H7 (cell line): ENCODE measurements at regions not wholly inside any gene's neighbourhood (a gene's known extent, or its start where the extent isn't known, plus 50 kb on each side); places are given as distances from the start of the nearest gene placed in this dataset.
"Not testable (repeated sequence)": the region's sequence is repeated elsewhere in the genome, so short reads cannot be mapped to it uniquely, and the experiment has no call there.

Experiments
- DNase-seq: peaks from one replicate; pipeline ENCODE4 v3.0.0; 2012
- H3K27me3 ChIP-seq: 2 replicates; pipeline ENCODE4 v1.6.0; 2011; ENCODE audit warnings: mild to moderate bottlenecking, low read length; ENCODE audit not compliant: control insufficient read depth, insufficient read depth
- H3K36me3 ChIP-seq: replicated peaks from 2 replicates; pipeline ENCODE4 v1.5.1; 2011; ENCODE audit warnings: low read length; ENCODE audit not compliant: control insufficient read depth, insufficient read depth
- H3K4me3 ChIP-seq: 2 replicates; pipeline ENCODE4 v1.5.1; 2011; ENCODE audit warnings: low read depth, mild to moderate bottlenecking, control low read depth, low read length, moderate library complexity; ENCODE audit not compliant: insufficient read depth

DNA sequence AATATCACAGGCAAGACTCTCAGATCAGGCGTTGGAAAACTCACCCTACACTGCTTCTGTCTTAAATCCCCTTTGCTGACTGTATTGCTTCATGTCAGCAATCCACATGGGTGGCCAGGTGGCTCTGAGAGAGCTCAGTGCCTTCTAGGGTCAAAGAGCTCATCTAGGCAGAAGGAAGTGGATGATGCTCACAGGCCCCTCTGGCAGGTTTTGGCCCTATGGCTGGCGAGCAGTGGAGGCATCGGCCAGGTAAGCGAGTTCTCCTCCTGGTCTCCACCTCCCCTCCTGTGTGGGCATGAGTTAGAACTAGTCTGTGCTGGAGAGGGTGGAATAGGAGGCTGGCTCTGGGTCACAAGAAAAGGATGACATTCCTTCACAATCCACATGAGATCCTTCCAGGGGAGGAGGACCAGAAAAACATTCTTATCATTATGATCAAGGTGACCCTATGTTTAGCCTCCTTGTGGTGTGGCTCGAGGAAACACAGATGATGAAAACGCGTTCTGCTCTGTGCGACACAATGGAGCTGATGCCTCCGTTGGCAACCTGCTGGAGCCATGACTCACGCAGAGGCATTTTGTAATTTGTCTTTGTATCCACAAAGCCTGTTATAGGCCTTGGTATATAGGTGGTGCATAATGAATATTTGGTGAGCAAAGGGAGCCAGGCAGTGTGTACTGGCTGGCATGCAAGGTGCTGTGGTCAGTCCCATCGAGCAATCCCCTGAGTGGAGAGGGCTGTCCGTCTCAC is 264.6 kb upstream of the RAB4A start:
- no peak overlapping the region for H3K4me3 ChIP-seq
- no peaks in the 10 kb centered on the region for H3K27me3 ChIP-seq
- DNase-seq: no peak
- no peaks in the 10 kb centered on the region for H3K36me3 ChIP-seq

DNA sequence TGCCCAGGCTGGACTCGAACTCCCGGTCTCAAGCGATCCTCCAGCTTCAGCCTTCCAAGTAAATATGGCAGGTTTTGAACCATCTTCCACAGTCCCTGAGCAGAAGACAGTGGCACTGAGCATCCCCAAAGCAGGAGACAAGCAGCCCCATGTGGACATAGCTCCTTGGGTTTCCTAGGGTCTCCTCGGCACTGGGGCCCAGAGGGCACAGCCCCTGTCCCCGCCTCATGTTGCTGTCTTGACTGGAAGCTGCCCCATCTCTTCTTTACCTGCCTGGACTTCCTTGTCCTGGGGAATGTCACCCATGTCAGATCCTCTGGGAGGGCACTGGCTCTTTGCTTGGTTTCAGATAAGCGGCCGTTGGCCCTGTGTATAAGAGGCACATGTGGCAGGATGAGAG is 263.7 kb upstream of the RAB4A start:
- Histone ChIP-seq H3K27me3 (no peaks in the 10 kb centered on the region), H3K4me3 (no peak overlapping the region)
- no peak for DNase-seq

DNA sequence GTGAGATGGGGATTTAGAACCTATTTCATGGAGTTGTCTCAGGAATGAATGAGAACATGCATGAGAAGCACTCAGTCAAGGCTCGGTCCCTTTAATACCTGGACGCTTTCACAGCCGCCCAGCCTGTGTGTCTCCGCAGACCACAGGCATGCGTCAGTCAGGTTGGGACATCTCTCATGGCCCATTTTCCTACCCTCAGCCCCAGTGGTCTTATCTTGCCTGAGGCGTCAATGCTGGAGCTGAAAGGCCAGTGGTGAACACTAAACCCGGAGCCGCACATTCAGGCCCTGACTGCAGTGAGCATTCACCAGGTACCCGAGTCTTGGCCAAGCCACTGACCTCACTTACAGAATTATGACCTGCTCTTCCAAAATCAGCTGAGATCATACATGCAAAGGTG is 263.2 kb upstream of the RAB4A start:
- no peaks in the 10 kb centered on the region for H3K27me3 ChIP-seq
- no peaks in the 10 kb centered on the region for H3K36me3 ChIP-seq
- no peak for DNase-seq
- H3K4me3 ChIP-seq: no peak overlapping the region

More for the DNA sequence above, 263.7 kb upstream of the RAB4A start:
- no peaks in the 10 kb centered on the region for H3K36me3 ChIP-seq

DNA sequence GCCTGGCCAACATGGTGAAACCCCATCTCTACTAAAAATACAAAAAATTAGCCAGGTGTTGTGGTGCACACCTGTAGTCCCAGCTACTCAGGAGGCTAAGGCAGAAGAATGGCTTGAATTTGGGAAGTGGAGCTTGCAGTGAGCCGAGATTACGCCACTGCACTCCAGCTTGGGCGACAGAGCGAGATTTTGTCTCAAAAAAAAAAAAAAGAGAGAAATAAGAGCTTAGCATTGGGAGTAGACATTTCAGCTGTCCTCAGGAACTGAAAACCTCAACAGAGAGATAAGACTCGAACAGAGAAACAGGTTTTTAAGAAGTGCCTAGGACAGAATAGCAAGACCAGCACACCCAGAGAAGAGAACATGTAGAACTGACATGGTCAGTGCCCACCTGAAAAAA is 262.6 kb upstream of the RAB4A start:
- not testable (repeated sequence) for H3K36me3 ChIP-seq, H3K4me3 ChIP-seq, H3K27me3 ChIP-seq, DNase-seq

DNA sequence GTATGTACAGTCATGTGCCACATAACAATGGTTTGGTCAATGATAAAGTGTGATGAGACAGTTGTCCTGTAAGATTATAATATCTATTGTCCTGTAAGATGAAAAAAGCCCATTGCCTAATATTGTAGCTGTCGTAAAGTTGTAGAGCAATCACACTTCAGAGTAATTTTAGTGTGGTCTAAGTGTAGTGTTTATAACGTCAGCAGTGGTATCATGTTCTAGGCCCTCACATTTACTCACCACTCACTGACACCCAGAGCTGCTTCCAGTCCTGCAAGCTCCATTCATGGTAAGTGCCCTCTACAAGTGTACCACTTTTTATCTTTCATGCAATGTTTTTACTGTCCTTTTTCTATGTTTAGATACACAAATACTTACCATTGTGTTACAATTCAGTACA is 259.9 kb upstream of the RAB4A start:
- Histone ChIP-seq H3K27me3 (no peaks in the 10 kb centered on the region; the same call in 1 of the 2 replicates), H3K4me3 (no peak overlapping the region), H3K36me3 (no peaks in the 10 kb centered on the region)
- no peak for DNase-seq

DNA sequence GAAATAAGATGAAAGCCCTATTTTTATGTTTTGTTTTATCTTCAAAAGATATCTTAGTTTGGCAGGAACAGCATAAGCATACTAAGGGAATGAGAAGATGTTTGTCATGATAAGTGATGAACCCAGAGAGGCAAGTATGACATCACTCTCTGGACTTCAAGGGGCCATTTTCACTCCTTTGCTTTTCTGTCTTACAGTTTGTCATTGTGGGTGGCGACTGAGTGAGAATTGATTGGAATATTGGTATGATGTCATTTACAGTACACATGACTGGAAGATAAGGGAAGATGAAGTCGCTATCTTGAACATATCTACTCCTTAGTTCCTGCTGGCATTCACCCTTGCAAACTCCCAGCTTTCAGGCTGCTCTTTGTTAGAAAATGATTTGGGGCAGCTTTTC is 258.1 kb upstream of the RAB4A start:
- Histone ChIP-seq H3K4me3 (no peak overlapping the region), H3K27me3 (no peaks in the 10 kb centered on the region; the same call in 1 of the 2 replicates), H3K36me3 (no peaks in the 10 kb centered on the region)
- DNase-seq: no peak

DNA sequence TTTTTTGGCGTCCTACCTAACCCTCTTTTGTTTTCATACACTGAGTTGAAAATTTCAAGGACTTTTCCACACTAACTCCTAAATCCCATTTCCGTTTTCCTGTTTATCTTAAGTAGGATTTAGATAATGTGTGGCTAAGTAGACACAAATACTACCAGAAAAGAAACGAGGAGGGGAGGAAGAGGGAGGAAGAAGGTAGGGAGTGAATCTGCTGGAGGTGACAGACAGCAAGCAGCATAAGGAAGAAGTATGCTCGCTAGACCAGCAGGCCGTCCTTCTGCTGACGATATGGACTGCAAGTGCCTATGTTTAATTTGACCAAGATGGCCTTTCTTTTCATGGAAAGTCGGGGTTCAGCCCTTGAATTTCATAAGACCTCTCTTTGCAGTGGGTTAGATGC is 256.9 kb upstream of the RAB4A start:
- no peaks in the 10 kb centered on the region; the same call in 1 of the 2 replicates for H3K27me3 ChIP-seq
- no peak overlapping the region for H3K4me3 ChIP-seq
- no peaks in the 10 kb centered on the region for H3K36me3 ChIP-seq
- no peak for DNase-seq

DNA sequence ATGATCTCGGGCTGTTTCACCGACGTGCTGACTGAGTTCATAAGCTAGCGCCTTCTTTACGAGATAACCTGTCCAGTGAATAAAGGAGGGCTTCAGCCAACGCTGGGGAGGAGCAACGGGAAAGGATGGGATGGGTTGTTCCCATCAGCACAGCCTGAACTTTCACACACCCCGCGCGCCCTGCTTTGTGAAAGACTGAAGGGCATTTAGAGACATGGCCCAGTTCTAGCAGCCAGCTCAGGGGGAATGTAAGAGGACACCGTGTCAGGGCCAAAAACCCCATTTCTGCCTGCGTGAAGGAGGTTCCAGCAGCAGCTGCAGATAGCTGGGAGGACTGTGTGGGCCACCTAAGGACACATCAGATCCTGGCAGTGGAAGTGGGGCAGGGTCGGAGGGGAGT is 255.1 kb upstream of the RAB4A start:
- H3K27me3 ChIP-seq: no peaks in the 10 kb centered on the region; the same call in 1 of the 2 replicates
- no peak overlapping the region for H3K4me3 ChIP-seq
- DNase-seq: no peak
- no peaks in the 10 kb centered on the region for H3K36me3 ChIP-seq

DNA sequence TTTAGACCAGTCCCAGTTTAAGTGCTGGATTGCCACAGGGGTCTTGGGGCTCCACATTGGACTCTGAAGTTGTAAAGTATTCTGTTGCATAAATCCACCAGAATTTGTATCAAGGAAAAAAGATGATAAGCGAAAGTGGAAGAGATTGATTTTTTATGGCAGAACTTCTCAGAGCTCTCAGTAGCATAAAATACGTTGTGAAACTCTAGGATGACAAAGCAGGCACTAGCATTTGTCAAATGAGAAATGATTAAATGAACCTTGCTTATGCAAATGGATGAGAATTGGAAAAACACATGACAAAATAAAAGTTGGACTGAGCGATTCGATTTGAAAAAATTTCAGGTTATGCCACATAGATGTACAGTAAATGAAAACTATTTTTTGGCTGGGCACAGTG is 253.8 kb upstream of the RAB4A start:
- Histone ChIP-seq H3K36me3 (no peaks in the 10 kb centered on the region), H3K27me3 (no peaks in the 10 kb centered on the region; the same call in 1 of the 2 replicates), H3K4me3 (no peak overlapping the region)
- DNase-seq: no peak

DNA sequence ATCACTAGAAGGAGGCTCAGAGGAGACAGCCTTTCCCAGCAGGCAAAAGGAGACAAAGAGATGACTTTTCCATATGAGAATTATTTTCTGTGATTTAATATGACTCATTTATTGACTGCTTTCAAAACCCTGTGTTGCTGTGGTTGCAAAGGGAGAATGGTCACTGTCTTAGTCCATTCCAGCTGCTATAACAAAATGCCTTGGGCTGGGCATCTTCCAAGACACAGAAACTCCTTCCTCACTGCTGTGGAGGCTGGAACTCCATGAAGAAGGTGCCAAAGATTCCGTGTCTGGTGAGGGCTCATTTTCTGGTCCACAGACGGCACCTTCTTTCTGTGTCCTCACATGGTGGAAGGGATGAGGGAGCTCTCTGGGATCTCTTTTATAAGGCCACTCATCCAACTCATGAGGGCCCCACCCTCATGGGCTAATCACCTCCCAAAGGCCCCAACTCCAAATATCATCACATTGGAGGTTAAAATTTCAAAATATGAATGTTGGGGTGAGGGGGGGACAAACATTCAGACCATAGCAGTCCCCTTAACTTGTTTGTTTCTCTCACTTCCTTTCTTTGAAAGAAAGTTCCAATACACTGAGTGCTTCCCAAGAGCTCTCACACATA is 252.1 kb upstream of the RAB4A start:
- Histone ChIP-seq H3K4me3 (no peak overlapping the region), H3K27me3 (no peaks in the 10 kb centered on the region; the same call in 1 of the 2 replicates), H3K36me3 (no peaks in the 10 kb centered on the region)
- DNase-seq: no peak

DNA sequence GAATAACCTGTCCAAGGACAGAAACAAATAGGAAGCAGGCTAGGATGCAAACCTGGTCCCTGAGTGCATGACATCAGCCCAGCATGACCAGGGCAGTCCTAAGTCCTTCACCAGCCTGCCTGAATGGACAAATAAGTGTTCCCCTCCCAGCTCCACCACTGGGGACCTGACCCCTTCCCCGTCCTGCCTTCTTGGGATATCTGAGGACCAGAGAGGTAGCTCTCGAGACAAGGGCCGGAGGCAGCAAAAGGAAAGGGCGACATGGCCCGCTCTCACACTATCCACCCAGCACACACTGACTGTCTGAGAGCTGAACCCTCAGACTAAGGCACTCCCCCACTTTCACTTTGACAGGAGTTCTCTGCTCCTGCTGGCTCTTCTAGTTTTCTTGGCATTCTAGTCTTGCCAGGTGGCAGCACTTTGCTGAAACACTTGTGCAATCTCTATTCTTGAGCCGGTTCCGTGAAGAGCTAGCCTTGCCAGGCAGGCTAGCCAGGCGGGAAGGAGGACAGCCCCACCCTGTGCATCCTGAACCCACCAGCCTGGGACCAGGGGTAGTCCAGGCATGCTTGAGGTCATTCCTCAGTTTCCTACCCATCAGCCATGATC is 251.1 kb upstream of the RAB4A start:
- H3K4me3 ChIP-seq: no peak overlapping the region
- DNase-seq: no peak
- H3K36me3 ChIP-seq: no peaks in the 10 kb centered on the region
- no peaks in the 10 kb centered on the region; the same call in 1 of the 2 replicates for H3K27me3 ChIP-seq

DNA sequence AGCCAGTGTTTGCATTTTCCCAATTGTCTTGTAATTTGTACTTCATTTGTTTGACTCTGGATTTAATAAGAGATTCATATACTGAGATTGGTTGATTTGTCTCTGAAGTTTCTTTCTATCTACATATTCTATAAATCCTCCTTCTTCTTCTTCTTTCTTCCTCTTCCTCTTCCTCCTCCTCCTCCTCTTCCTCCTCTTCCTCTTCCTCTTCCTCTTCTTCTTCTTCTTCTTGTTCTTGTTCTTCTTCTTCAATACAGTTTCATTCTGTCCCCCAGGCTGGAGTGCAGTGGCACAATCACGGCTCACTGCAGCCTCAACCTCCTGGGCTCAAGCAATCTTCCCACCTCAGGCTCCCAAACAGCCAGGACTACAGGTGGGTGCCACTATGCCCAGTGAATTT is 249.9 kb upstream of the RAB4A start:
- not testable (repeated sequence) for DNase-seq, H3K27me3 ChIP-seq, H3K4me3 ChIP-seq, H3K36me3 ChIP-seq

DNA sequence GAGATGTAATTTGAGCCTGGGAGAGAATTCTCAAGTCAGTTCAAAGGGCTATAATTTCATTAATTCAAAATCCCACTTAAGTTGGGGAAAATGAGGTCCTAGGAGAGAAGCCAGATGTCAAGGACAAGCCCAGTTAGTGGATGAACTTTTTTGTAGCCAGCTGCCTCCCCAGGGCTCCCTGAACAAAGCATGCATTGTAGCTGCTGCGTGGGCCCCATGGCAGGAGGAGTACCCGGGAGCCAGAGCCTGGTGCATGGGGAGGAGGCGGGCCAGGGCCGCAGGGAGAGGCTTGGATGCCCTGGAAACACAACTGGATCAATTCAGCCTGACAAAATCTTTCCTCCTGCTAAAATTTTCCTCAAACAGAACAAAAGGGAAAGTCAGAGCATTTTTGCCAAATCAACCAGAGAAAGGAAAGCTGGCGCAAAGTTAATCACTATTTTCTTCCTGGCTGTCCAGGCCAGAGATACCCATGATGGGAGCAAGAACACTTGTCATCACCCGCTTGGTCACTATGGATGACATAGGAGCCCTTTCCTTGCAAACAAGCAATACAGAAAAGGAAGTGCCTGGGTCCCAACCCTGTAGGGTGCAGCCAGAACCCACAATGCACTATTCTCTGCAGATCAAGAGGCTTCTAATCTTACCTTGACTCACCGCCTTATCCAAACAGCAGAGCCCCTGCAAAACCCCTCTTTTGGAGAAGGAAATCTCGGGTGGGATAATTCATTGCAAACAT is 248.1 kb upstream of the RAB4A start:
- DNase-seq: peak; percentile 53
- Histone ChIP-seq H3K4me3 (no peak overlapping the region), H3K36me3 (no peaks in the 10 kb centered on the region), H3K27me3 (no peaks in the 10 kb centered on the region)

DNA sequence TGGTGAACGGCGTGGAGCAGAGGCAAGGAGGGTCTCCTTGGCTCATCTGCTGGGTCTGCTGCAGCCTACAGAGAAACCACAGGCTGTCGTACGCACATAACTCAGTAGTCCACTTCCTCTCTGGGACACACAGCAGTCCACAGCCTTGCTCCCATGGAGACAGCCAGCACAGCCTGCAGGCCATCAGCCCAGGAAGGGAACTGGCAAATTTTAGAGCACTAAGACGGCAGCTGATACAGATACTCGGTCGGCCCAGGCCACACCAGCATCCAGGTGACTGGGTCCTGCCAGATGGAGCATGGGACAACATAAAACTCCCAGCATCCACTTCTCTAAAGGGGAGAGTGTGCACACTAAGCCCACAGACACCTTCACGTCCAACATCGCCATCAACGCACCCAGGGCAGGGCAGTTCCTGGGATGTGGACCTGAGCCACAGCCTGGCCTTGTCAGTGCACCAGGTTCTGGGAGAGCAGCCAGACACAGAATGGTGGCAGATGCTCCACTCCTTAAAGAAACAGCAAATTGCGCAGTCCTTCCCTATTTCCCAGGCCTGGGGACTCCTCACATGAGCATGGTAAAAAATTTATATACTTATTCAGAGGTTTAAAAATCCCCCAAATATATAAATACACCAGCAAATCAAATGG is 247.1 kb upstream of the RAB4A start:
- no peak for DNase-seq
- H3K27me3 ChIP-seq: no peaks in the 10 kb centered on the region
- H3K36me3 ChIP-seq: no peaks in the 10 kb centered on the region
- H3K4me3 ChIP-seq: no peak overlapping the region
